NCI-H345 (cell line): ENCODE measurements at regions not wholly inside any gene's neighbourhood (a gene's known extent, or its start where the extent isn't known, plus 50 kb on each side); places are given as distances from the start of the nearest gene placed in this dataset.

Source experiments
- DNase-seq: peaks from one replicate; lab custom pipeline; 2025; lab: John Stamatoyannopoulos, UW

GRCh38 chr4:27846951-27847350, 986.3 kb downstream of the STIM2 start:
- no peak for DNase-seq

GRCh38 chr4:27861381-27861787, 1000.7 kb downstream of the STIM2 start:
- peak; percentile 2 for DNase-seq

DNA sequence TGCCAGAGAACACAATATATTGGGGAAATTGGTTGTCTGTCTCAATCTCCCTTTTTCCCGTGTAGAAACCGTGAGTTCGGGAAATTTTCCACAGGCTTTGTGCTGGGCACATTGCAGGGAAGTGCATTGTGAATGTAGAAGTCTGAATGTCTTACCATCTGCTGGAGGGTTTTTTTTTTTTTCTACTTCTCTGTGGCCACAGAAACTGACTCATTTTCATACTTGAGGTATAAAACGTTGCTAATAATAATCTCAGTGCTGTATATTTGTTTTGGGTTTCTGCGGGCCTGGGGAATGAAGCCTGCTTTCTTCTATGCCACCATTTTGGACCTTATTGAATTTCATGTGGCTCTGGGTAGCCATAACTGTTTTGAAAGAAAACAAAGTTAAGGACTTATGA, 1001.2 kb downstream of the STIM2 start:
- DNase-seq, result no peak

- no peak for DNase-seq
Measured at GRCh38 chr4:27873596-27873995, 1013.0 kb downstream of the STIM2 start.

DNA sequence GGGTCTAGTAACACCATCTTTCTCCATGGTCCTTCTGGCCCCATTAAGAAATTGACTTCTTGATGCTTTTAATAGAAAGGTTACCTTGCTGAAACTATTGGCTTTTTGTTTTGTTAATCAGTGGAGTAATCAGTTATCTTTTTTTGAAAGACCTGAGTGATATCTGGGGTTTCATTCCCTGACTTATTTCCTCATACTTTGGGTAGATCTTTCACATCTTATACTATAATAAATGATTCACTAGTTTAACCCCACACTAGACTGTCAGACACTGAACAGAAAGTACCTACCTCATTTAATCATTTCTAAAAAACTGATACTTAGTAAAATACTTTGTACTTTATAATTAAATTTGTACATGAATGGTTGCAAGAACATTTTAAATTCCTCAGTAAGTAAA, 1021.1 kb downstream of the STIM2 start:
- no peak for DNase-seq

GRCh38 chr4:27886120-27886519, 1025.5 kb downstream of the STIM2 start:
- no peak for DNase-seq

GRCh38 chr4:27887646-27888045, 1027.0 kb downstream of the STIM2 start:
- no peak for DNase-seq

- no peak for DNase-seq
Measured at GRCh38 chr4:27888505-27888904, 1027.9 kb downstream of the STIM2 start.

GRCh38 chr4:27894951-27895350, 1034.3 kb downstream of the STIM2 start:
- DNase-seq, result no peak

- no peak for DNase-seq
Measured at GRCh38 chr4:27908356-27908755, 1047.7 kb downstream of the STIM2 start.

GRCh38 chr4:27910227-27910626, 1049.6 kb downstream of the STIM2 start:
- DNase-seq, result no peak

GRCh38 chr4:27911047-27911446, 1050.4 kb downstream of the STIM2 start:
- DNase-seq, result no peak

DNA sequence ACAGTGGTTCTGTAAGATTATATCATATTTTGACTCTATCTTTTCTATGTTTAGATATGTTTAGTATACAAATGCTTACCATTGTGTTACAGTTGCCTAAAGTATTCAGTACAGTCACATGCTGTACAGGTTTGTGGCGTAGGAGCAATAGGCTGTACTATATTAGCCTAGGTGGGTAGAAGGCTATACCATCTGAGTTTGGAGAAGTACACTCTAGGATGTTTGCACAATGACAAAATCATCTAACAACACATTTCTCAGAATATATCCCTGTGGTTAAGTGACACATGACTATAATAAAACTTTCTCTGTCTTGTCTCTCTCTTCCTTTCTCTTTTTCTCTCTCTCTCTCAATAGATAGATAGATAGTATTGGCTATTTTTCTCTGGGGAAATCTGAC, 1053.1 kb downstream of the STIM2 start:
- DNase-seq, result no peak

- DNase-seq, result no peak
Measured at GRCh38 chr4:27915822-27916221, 1055.2 kb downstream of the STIM2 start.

DNA sequence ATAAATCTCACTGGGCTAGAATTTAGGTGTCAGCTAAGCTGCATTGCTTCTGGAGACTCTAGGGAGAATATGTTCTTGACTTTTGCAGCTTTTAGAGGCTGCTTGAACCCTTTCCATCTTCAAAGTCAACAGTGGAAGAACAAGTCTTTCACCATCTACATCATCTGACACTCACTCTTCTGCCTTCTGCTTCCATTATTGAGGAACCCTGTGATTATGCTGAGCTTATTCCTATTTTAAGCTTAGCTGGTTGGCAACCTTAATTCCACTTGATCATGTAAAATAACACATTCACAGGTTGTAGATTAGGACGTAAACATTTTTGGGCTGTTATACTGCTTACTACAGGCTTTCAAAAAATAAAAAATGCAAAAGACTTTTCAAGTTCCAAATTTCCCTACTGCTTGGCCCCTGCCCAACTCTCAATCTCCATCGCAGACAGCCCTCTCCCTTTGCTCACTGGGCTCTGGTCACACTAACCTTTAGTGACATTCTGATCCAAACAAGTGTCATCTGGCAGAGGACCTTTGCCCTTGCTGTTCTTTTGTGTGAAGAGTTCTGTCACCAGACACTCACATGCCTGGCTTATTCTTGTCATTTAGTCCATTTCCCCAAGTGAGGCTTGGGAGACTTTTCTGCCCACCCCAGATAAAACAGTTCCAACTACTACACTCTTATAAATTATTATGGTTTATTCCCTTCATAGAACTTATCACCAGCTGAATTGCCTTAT, 1056.0 kb downstream of the STIM2 start:
- no peak for DNase-seq

GRCh38 chr4:27917381-27917780, 1056.7 kb downstream of the STIM2 start:
- DNase-seq, result no peak

GRCh38 chr4:27921231-27921630, 1060.6 kb downstream of the STIM2 start:
- DNase-seq, result no peak

GRCh38 chr4:27928761-27929540, 1068.3 kb downstream of the STIM2 start:
- DNase-seq, result no peak

DNA sequence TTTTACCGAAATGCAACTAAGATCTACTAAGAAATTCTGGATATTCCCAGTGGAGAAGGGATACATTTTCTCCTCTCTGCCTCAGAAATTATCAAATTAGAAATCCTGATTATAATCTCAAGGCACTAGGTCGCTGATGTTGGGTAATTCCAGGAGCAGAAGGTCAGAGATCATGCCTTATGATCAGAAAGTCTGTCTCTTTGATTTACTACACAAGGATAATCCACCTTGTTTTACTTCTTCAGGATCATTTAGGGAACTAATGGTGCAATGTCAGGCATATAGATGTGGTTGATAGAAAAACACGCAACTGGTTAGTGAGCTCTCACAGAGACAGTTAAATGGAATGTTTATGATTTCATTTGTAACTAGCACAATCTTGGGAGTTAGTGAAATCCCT, 1069.7 kb downstream of the STIM2 start:
- DNase-seq, result no peak

DNA sequence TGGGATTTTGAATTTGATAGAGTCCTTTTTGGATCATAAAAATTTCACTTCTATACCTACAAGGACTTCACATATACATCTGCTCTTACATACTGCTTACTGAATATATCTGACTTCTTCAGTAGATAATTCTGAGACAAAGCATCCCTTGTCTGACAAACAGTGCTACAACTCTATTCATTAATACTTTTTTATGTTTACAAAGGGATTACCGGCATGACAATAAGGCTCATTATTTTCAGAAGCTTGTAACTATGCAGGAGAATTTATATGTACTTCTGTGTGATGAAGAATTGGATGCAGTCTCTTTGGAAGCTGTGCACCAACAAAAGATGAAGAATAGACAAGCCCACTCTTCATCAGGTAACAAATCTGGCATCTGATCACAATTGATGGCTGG, 1070.3 kb downstream of the STIM2 start:
- DNase-seq, result no peak

GRCh38 chr4:27931584-27931983, 1070.9 kb downstream of the STIM2 start:
- DNase-seq, result no peak

DNA sequence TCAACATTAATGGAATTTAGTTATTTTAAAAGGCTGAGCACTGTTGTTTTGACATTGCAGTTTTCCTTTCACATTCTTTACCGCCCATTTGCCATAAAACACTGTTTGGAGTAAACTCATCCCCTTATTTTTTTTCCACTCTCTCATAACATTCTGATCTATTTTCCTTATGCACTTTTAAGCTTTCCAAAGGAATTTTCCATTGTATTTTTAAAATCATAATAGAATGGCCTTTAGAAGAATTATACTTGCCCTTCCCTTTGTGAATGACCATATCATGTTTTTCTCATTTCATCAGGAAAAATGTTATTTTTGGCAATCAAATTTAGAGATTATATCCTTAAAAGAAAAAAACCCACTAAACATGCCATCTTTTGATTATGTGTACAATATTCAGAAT, 1074.2 kb downstream of the STIM2 start:
- no peak for DNase-seq

GRCh38 chr4:27946799-27947198, 1086.2 kb downstream of the STIM2 start:
- DNase-seq, result no peak

- DNase-seq, result no peak
Measured at GRCh38 chr4:27947302-27947701, 1086.7 kb downstream of the STIM2 start.
